Ovary (tissue), 3 donors: ENCODE measurements at regions not wholly inside any gene's neighbourhood (a gene's known extent, or its start where the extent isn't known, plus 50 kb on each side); places are given as distances from the start of the nearest gene placed in this dataset.

ENCODE experiments used
- EP300 ChIP-seq: sonication (generic); formaldehyde crosslinking; IDR thresholded peaks from one replicate; pipeline ENCODE4 v1.6.1; 2017; ENCODE audit warnings: antibody characterized with exemption
- POLR2A ChIP-seq: fragments of 450-650 bp; IDR thresholded peaks from one replicate; pipeline ENCODE4 v1.6.1; 2017; ENCODE audit warnings: antibody characterized with exemption, mild to moderate bottlenecking, moderate library complexity
- TF ChIP-seq, protein P1 (sequence below), 3 donors: fragments of 450-650 bp in 2 of 3; fragments of 200-600 bp in 1 of 3; IDR thresholded peaks; one replicate each; pipeline versions ENCODE4 v1.5.1 to v1.8.0; 2016 to 2022; ENCODE audit warnings: antibody characterized with exemption in 3 of 3, mild to moderate bottlenecking in 1 of 3
- donor health status: DM: no; HTN: no; CAD: no.

DNA sequence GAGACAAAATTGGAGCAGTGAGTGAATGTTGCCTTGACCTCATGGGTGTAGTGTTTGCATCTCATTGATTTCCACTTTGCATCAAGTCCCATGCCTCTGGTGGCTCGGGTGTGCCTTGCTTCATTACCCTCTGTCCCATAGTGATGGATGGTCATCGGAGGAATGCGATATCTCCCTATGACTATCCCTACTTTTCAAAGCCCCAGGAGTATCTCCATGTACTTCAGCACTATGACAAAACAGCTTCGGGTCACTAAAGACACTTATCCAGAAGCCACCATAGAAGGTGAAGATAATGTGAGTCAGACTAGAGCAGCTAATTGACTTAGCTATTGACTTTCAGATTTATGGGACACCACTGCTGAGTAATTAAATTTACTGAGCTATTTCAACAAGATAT, 355.1 kb upstream of the CCDC196 start:
- TF ChIP-seq POLR2A = no peak
- TF ChIP-seq, protein P1, sequence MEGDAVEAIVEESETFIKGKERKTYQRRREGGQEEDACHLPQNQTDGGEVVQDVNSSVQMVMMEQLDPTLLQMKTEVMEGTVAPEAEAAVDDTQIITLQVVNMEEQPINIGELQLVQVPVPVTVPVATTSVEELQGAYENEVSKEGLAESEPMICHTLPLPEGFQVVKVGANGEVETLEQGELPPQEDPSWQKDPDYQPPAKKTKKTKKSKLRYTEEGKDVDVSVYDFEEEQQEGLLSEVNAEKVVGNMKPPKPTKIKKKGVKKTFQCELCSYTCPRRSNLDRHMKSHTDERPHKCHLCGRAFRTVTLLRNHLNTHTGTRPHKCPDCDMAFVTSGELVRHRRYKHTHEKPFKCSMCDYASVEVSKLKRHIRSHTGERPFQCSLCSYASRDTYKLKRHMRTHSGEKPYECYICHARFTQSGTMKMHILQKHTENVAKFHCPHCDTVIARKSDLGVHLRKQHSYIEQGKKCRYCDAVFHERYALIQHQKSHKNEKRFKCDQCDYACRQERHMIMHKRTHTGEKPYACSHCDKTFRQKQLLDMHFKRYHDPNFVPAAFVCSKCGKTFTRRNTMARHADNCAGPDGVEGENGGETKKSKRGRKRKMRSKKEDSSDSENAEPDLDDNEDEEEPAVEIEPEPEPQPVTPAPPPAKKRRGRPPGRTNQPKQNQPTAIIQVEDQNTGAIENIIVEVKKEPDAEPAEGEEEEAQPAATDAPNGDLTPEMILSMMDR (IDR thresholded peaks at IDR 0.05) = no peak
- TF ChIP-seq EP300 = no peak
